Forelimb muscle (tissue), 1 donor: ENCODE measurements at regions not wholly inside any gene's neighbourhood (a gene's known extent, or its start where the extent isn't known, plus 50 kb on each side); places are given as distances from the start of the nearest gene placed in this dataset.

Experiments used
- DNase-seq: peaks from one replicate; pipeline ENCODE4 v3.0.0-alpha.2; 2013; ENCODE audit warnings: low read depth

DNA sequence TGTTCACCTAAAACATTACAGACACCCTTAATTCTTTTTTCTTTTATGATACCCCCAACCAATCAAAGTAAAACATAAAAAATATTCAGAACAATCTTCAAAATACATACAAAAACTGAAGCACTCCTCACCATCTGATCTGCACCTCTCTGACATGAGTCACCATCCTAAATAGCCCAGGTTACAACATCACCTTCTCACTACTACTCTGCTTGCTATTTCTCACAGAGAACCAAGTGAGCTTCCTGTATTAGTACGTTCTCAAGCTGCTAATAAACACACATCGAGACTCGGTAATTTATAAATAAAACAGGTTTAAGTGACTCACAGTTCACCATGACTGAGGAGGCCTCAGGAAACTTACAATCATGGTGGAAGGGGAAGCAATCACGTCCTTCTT is 183.5 kb downstream of the CBLN2 start:
- no peak for DNase-seq

- no peak for DNase-seq
Measured at GRCh38 chr18:72342933-72343332, 201.2 kb downstream of the CBLN2 start.

DNA sequence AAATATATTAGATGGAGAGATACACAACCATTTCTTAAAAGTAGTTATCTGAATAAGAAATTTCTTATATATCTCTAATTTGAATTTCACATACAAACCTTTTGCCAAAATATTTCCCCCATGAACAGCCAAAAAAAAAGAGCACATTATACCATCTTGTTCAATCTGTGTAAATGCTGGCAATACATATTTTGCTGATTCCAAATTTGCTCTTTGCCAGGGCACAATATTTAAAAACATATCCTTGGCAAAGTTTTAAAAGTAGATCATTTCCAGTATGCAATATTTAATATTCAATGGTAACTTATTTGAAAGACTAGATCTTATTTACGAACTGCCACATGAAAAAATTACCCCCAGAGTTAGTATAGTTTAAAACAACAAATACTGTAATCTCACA is 204.2 kb downstream of the CBLN2 start:
- DNase-seq: no peak

- no peak for DNase-seq
Measured at GRCh38 chr18:72336786-72337185, 207.4 kb downstream of the CBLN2 start.

DNA sequence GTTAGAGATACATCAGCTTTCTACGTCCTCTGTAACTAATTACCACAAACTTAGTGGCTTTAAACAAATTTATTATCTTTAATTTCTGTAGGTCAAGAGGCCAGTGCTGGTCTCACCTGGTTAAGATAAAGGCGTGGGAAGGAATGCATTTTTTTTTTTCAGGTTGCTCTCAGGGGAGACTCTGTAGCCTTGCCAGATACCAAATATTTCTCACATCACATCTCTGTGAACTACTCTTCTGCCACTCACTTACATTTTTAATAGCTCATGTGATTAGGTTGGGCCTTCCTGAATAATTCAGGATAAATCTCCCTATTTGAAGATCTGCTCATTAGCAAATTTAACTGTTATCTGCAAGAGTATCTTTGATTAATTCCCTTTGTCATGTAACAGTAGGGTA is 214.6 kb downstream of the CBLN2 start:
- DNase-seq: no peak

- no peak for DNase-seq
Measured at GRCh38 chr18:72325307-72325706, 218.8 kb downstream of the CBLN2 start.

DNA sequence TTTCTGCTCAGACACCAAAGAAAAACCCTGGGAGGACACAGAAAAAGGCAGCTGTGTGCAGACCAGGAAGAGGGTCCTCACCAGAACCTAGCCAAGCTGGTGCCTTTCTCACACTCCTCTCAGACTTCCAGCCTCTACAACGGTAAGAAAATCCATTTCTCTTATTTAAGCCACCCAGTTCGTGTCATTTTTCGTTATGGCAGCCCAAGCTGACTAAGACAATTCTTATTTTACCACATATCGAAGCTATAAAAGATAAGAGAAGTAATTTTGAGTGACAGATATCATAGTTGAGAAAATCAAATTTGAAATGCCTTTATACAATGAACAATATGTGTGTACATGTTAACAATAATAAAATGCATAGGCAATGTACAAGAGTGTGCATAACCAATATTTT is 219.5 kb downstream of the CBLN2 start:
- no peak for DNase-seq

DNA sequence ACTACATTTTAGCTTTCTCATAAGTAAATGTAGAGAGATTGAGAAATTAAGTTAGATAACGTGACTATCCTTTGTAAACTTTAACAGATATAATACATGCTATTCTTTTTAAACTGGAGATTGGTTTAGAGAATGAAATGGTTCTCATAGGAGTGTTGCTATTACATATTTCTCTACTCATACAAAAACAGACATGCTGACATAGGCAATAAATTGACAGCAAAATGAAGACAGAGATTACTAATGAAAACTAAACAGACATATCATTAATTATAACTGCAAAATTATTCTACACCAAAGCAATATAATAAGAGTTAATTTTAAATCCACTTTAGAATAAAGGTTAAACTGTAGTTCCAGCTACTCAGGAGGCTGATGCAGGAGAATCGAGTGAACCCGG is 227.6 kb downstream of the CBLN2 start:
- DNase-seq: no peak

DNA sequence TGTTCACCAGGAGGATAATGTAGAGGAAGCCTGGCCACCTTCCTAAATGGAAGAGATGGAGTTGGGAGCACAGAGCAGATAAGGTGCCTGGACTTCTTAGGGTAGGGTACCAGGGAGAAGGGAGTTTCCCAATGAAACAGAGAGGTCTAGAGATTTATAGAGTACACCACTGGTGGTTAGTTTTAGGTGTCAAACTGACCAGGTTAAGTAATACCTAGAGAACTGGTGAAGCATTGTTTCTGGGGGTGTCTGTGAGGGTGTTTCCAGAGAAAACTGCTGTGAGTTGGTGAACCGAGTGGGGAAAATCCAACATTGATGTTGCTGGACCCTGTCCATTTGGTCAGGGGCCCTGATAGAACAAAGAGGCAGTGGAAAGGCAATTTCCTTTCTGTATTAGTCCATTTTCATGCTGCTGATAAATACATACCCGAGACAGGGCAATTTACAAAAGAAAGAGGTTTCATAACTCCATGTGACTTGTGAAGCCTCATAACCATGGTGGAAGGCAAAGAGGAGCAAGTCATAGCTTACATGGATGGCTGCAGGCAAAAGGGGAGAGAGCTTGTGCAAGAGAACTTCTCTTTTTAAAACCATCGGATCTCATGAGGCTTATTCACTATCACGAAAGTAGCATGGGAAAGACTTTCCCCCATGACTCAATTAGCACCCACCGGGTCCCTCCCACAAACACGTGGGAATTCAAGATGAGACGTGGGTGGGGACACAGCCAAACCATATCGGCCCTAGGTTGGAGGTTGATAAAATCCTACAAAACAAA is 260.8 kb downstream of the CBLN2 start:
- no peak for DNase-seq

GRCh38 chr18:72273025-72273424 is 271.1 kb downstream of the CBLN2 start:
- no peak for DNase-seq

DNA sequence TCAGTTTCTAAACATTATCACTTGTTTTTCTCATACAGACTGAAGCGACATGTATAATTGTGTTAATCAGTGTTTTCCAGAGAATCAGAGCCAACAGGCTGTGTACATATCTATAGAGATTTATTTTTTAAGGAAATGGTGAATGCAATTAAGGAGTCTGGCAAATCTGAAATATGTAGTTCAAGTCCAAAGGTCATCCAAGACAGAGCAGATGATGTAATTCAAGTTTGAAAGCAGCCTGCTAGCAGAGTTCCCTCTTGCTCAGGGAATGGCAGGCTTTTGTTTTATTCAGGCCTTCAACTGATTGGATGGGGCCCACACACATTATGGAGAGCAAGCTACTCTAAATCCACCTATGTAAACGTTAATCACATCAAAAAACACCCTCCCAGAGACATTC is 282.6 kb downstream of the CBLN2 start:
- DNase-seq: no peak

- no peak for DNase-seq
Measured at GRCh38 chr18:72246076-72246475, 298.1 kb downstream of the CBLN2 start.

- no peak for DNase-seq
Measured at GRCh38 chr18:72235422-72235821, 308.7 kb downstream of the CBLN2 start.

GRCh38 chr18:72233106-72233505 is 311.0 kb downstream of the CBLN2 start:
- DNase-seq: no peak

DNA sequence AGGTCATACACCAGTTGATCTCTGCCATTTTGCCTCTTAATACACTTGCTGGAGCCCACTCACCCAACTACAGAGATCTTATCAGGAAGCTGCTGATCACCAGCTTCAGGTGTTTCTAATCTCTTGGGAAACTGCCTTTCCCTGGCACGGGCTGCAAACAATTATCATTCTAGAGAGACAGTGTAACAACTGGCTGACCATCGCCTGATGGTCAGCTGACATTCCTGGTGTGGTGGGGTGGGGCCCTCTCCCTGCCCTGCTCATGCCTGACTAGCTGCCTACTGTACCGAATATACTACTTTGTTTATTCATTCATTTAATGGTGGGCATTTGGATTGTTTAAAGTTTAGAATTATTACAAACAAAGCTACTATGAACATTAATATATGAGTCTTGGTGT is 311.5 kb downstream of the CBLN2 start:
- no peak for DNase-seq

DNA sequence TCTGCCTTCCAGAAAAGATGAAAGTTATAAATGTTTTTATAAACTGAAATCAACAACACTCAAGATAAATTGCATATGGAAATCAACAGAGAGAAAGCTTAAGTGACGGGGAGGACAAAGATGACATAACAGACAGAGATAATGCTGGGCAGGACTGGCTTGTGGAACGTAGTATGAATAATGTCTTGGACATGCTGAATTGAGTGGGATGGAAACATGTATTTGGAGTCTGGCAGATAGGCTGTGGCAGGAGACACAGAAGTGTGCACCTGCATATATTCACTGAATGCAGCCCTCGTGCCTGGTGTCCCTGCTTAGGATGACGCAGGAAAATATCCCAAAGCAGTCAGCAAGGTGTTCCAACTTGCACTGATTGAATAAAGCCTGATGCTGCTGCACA is 318.2 kb downstream of the CBLN2 start:
- DNase-seq: no peak

DNA sequence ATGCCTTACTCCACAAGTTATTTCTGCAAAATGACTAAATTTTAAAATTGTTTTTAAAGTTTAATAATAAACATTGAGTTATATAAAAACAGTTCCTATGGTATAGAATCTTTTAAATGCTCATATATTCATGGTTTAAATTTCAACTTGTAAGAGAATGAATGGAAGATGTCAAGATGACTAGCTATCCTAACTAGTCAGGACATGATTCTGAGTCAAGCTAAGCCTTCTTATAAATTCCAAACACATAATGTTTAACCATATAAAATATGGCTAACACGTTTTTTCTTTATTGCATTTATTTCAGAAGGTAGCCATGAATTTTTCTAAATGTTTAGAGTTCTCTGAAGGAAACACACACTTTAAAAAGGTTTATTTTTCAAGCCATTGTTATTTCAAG is 320.4 kb downstream of the CBLN2 start:
- DNase-seq: no peak

DNA sequence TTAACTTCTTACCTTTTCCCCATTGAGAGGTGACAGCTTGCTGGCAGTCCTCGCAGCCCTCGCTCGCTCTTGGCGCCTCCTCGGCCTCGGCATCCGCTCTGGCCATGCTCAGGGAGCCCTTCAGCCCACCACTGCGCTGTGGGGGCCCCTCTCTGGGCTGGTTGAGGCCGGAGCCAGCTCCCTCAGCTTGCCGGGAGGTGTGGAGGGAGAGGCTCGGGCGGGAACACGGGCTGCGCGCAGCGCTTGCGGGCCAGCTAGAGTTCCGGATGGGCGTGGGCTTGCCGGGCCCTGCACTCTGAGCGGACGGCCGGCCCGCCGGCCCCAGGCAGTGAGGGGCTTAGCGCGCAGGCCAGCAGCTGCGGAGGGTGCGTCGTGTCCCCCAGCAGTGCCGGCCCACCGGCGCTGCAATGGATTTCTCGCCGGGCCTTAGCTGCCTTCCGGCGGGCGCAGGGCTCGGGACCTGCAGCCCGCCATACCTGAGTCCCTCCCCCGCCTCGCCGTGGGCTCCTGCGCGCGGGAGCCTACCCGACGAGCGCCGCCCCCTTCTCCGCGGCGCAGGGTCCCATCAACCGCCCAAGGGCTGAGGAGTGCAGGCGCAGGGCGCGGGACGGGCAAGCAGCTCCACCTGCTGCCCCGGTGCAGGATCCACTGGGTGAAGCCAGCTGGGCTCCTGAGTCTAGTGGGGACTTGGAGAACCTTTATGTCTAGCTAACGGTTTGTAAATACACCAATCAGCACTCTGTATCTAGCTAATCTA is 335.0 kb downstream of the CBLN2 start:
- DNase-seq: no peak

DNA sequence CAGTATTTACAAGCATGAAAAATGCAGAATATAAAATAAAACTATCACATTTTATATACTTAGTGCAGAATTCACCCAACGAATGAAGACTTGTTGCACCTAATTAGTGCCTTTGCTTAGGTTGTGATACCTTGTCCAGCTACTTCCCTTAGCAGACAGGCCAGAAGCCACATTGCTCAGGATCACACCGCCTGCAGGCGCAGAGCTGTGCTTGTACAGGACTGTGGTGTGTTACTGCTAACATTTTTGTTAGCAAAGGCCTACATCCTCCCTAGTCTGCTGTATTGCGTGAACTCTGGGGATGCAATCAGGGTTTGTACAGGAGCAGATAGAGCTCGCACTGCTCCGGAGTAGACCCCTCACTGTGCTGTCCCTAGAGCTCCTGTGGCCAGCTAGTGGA is 336.9 kb downstream of the CBLN2 start:
- no peak for DNase-seq

DNA sequence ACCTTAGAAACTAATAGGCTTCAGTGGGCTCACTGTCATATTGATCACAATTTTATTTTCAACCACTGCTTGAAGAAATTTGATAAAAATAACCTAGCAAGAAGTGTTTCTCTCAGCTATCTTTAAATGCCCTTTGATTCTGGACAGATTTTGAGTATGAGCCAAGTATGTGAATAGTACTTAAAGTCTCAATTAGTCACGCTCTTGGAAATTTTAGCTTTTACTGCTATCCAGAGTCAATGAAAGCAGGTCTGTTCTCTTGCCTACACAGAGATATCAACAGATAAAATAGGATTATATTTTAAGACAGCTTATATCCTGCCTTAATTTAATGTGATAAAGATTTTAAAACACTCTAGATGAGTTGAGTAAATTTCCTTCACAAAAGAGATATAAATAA is 337.3 kb downstream of the CBLN2 start:
- no peak for DNase-seq

- no peak for DNase-seq
Measured at GRCh38 chr18:72201032-72201431, 343.1 kb downstream of the CBLN2 start.

- DNase-seq: no peak
Measured at GRCh38 chr18:72197591-72197990, 346.6 kb downstream of the CBLN2 start.

- no peak for DNase-seq
Measured at GRCh38 chr18:72194072-72194471, 350.1 kb downstream of the CBLN2 start.
